B cell (primary cell): ENCODE measurements at regions not wholly inside any gene's neighbourhood (a gene's known extent, or its start where the extent isn't known, plus 50 kb on each side); places are given as distances from the start of the nearest gene placed in this dataset.

Source experiments
- CTCF ChIP-seq: fragments of 200-600 bp; IDR thresholded peaks from one replicate; pipeline ENCODE4 v1.8.0; 2022; ENCODE audit warnings: antibody characterized with exemption, mild to moderate bottlenecking
- EZH2 ChIP-seq: IDR thresholded peaks from 2 replicates; pipeline ENCODE4 v1.6.1; 2012; ENCODE audit warnings: borderline replicate concordance, low read depth, mild to moderate bottlenecking, moderate library complexity, low read length; ENCODE audit not compliant: insufficient read depth, poor library complexity, severe bottlenecking

GRCh38 chr4:137608085-137608484, 75.8 kb upstream of the PCDH18 start:
- TF ChIP-seq CTCF (no peak), EZH2 (no peak)
